Glutamatergic neuron (in vitro differentiated cells): ENCODE measurements at regions not wholly inside any gene's neighbourhood (a gene's known extent, or its start where the extent isn't known, plus 50 kb on each side); places are given as distances from the start of the nearest gene placed in this dataset.

Experiments used
- DNase-seq: peaks from one replicate; pipeline ENCODE4 v3.0.0; 2022
- H3K27ac Mint-ChIP-seq: one replicate; pipeline ENCODE4 v1.8.0; 2020; ENCODE audit warnings: mild to moderate bottlenecking, mixed read lengths, inconsistent platforms; ENCODE audit not compliant: unreplicated experiment
- H3K27me3 Mint-ChIP-seq: one replicate; pipeline ENCODE4 v1.8.0; 2020; ENCODE audit warnings: mild to moderate bottlenecking, moderate library complexity, mixed read lengths, inconsistent platforms; ENCODE audit not compliant: unreplicated experiment
- H3K36me3 Mint-ChIP-seq: one replicate; pipeline ENCODE4 v1.8.0; 2020; ENCODE audit warnings: mild to moderate bottlenecking, mixed read lengths, inconsistent platforms; ENCODE audit not compliant: unreplicated experiment
- H3K4me1 Mint-ChIP-seq: one replicate; pipeline ENCODE4 v1.8.0; 2020; ENCODE audit warnings: mild to moderate bottlenecking, low read depth, mixed read lengths, inconsistent platforms; ENCODE audit not compliant: unreplicated experiment
- H3K4me3 Mint-ChIP-seq: one replicate; pipeline ENCODE4 v1.8.0; 2020; ENCODE audit warnings: mild to moderate bottlenecking, mixed read lengths, inconsistent platforms; ENCODE audit not compliant: unreplicated experiment
- H3K9me3 Mint-ChIP-seq: one replicate; pipeline ENCODE4 v1.8.0; 2020; ENCODE audit warnings: mild to moderate bottlenecking, moderate library complexity, mixed read lengths, inconsistent platforms; ENCODE audit not compliant: unreplicated experiment
- CTCF ChIP-seq: fragments of 200-600 bp; sonication (generic); IDR thresholded peaks from one replicate; pipeline ENCODE4 v1.5.0; 2021; ENCODE audit not compliant: partially characterized antibody, unreplicated experiment

GRCh38 chr1:38508232-38508631 lies 351.3 kb downstream of the RRAGC start:
- Mint-ChIP-seq H3K27ac (no peak overlapping the region), H3K9me3 (no peaks in the 10 kb centered on the region), H3K27me3 (peaks cover 4% of the 10 kb centered on the region), H3K4me3 (no peak overlapping the region), H3K4me1 (peaks cover 9% of the 10 kb centered on the region), H3K36me3 (no peaks in the 10 kb centered on the region)
- TF ChIP-seq CTCF: no peak
- no peak for DNase-seq

GRCh38 chr1:38507563-38507962 lies 352.0 kb downstream of the RRAGC start:
- no peak for DNase-seq
- Mint-ChIP-seq H3K36me3 (no peaks in the 10 kb centered on the region), H3K4me3 (no peak overlapping the region), H3K9me3 (no peaks in the 10 kb centered on the region), H3K27me3 (peaks cover 4% of the 10 kb centered on the region), H3K27ac (no peak overlapping the region), H3K4me1 (peaks cover 9% of the 10 kb centered on the region)
- no peak for TF ChIP-seq CTCF

GRCh38 chr1:38505944-38506343 lies 353.6 kb downstream of the RRAGC start:
- peaks cover 11% of the 10 kb centered on the region for H3K4me1 Mint-ChIP-seq
- no peaks in the 10 kb centered on the region for H3K9me3 Mint-ChIP-seq
- peaks cover 5% of the 10 kb centered on the region for H3K27me3 Mint-ChIP-seq
- no peak overlapping the region for H3K4me3 Mint-ChIP-seq
- no peaks in the 10 kb centered on the region for H3K36me3 Mint-ChIP-seq
- no peak for TF ChIP-seq CTCF
- H3K27ac Mint-ChIP-seq: no peak overlapping the region
- DNase-seq: no peak

- Mint-ChIP-seq H3K4me3 (no peak overlapping the region), H3K4me1 (peaks cover 13% of the 10 kb centered on the region), H3K27ac (no peak overlapping the region), H3K9me3 (peaks cover 2% of the 10 kb centered on the region), H3K27me3 (peaks cover 1% of the 10 kb centered on the region), H3K36me3 (no peaks in the 10 kb centered on the region)
- DNase-seq: peak; percentile 62
- TF ChIP-seq CTCF: no peak
Observed at GRCh38 chr1:38502758-38503157, 356.8 kb downstream of the RRAGC start.

GRCh38 chr1:38500891-38501290 lies 358.7 kb downstream of the RRAGC start:
- Mint-ChIP-seq H3K9me3 (peaks cover 2% of the 10 kb centered on the region), H3K27ac (no peak overlapping the region), H3K4me3 (no peak overlapping the region), H3K4me1 (peaks cover 26% of the 10 kb centered on the region), H3K27me3 (peaks cover 1% of the 10 kb centered on the region), H3K36me3 (no peaks in the 10 kb centered on the region)
- no peak for DNase-seq
- no peak for TF ChIP-seq CTCF
